IMR-90 (cell line): ENCODE measurements at regions not wholly inside any gene's neighbourhood (a gene's known extent, or its start where the extent isn't known, plus 50 kb on each side); places are given as distances from the start of the nearest gene placed in this dataset.

ENCODE experiments used
- CEBPB ChIP-seq: IDR thresholded peaks from 2 replicates; pipeline ENCODE4 v1.6.1; 2012; ENCODE audit warnings: low read depth, low read length, improper control_type of control experiment
- MAFK ChIP-seq: IDR thresholded peaks from 2 replicates; pipeline ENCODE4 v1.6.1; 2012; ENCODE audit warnings: low read depth, low read length, improper control_type of control experiment
- POLR2A ChIP-seq: IDR thresholded peaks from 2 replicates; pipeline ENCODE4 v1.6.1; 2012; ENCODE audit warnings: mild to moderate bottlenecking, low read depth, low read length
- RCOR1 ChIP-seq: IDR thresholded peaks from 2 replicates; pipeline ENCODE4 v1.6.1; 2012; ENCODE audit warnings: mild to moderate bottlenecking, low read length, improper control_type of control experiment; ENCODE audit not compliant: insufficient replicate concordance
- TF ChIP-seq, protein P1 (sequence below): conservative IDR thresholded peaks from 2 replicates; pipeline ENCODE4 v1.5.1; 2012; ENCODE audit warnings: mild to moderate bottlenecking, low read depth, low read length, improper control_type of control experiment
- TF ChIP-seq, protein P2 (sequence below): fragments of 150-350 bp; IDR thresholded peaks from 2 replicates; pipeline ENCODE4 v1.6.1; 2016; ENCODE audit warnings: low read depth, mild to moderate bottlenecking, low read length, moderate library complexity, borderline replicate concordance
- TF ChIP-seq, protein P3 (sequence below): fragments of 150-350 bp; IDR thresholded peaks from 2 replicates; pipeline ENCODE4 v1.6.1; 2017; ENCODE audit warnings: mild to moderate bottlenecking, antibody characterized with exemption, low read length, low read depth

DNA sequence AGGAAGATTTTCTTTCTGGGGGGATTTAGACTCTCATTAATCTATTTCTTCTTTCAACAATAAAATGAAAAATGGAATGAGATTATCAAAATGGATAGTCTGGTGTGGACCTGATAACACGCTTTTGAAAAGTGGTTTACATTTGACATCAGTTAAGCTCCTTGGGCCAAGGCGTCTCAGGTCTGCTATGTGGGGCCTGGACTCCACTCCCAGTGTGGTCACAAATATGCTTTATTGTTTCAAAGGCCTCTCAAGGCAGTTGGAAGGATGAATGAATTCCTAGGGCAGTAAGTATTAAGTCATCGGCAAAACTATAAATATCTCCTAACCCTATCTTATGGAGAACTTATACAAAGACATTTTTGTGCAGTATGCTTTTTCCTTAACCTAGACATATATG lies 74.5 kb downstream of the ETAA1 start:
- TF ChIP-seq, protein P1, sequence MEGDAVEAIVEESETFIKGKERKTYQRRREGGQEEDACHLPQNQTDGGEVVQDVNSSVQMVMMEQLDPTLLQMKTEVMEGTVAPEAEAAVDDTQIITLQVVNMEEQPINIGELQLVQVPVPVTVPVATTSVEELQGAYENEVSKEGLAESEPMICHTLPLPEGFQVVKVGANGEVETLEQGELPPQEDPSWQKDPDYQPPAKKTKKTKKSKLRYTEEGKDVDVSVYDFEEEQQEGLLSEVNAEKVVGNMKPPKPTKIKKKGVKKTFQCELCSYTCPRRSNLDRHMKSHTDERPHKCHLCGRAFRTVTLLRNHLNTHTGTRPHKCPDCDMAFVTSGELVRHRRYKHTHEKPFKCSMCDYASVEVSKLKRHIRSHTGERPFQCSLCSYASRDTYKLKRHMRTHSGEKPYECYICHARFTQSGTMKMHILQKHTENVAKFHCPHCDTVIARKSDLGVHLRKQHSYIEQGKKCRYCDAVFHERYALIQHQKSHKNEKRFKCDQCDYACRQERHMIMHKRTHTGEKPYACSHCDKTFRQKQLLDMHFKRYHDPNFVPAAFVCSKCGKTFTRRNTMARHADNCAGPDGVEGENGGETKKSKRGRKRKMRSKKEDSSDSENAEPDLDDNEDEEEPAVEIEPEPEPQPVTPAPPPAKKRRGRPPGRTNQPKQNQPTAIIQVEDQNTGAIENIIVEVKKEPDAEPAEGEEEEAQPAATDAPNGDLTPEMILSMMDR: no peak
- TF ChIP-seq, protein P2, sequence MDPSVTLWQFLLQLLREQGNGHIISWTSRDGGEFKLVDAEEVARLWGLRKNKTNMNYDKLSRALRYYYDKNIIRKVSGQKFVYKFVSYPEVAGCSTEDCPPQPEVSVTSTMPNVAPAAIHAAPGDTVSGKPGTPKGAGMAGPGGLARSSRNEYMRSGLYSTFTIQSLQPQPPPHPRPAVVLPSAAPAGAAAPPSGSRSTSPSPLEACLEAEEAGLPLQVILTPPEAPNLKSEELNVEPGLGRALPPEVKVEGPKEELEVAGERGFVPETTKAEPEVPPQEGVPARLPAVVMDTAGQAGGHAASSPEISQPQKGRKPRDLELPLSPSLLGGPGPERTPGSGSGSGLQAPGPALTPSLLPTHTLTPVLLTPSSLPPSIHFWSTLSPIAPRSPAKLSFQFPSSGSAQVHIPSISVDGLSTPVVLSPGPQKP: no peak
- TF ChIP-seq, protein P3, sequence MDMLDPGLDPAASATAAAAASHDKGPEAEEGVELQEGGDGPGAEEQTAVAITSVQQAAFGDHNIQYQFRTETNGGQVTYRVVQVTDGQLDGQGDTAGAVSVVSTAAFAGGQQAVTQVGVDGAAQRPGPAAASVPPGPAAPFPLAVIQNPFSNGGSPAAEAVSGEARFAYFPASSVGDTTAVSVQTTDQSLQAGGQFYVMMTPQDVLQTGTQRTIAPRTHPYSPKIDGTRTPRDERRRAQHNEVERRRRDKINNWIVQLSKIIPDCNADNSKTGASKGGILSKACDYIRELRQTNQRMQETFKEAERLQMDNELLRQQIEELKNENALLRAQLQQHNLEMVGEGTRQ: no peak
- TF ChIP-seq CEBPB: no peak
- no peak for TF ChIP-seq MAFK
- no peak for TF ChIP-seq POLR2A
- no peak for TF ChIP-seq RCOR1
